ENCODE measurements at regions not wholly inside any gene's neighbourhood (a gene's known extent, or its start where the extent isn't known, plus 50 kb on each side); places are given as distances from the start of the nearest gene placed in this dataset.
A peak's percentile ranks its signal among the peaks of the same experiment; 100 is the strongest.

GRCh38 chr7:101708223-101708622, 79.1 kb upstream of the MYL10 start:
- TF ChIP-seq PPARA (CRISPR knock-in tag; IDR thresholded peaks at IDR 0.05; ENCODE audit: borderline replicate concordance) (no peak), PATZ1 (CRISPR knock-in tag; IDR thresholded peaks at IDR 0.05; ENCODE audit: borderline replicate concordance) (no peak), CSRNP3 (CRISPR knock-in tag; IDR thresholded peaks at IDR 0.05) (no peak), ZC3H10 (CRISPR knock-in tag; IDR thresholded peaks at IDR 0.05) (no peak), ZNF70 (CRISPR knock-in tag; IDR thresholded peaks at IDR 0.05) (no peak)
- ATAC-seq = no peak

GRCh38 chr7:101712652-101713051, 83.6 kb upstream of the MYL10 start:
- TF ChIP-seq GLIS3 (CRISPR knock-in tag; IDR thresholded peaks at IDR 0.05) = no peak
- no peak for TF ChIP-seq TOX (CRISPR knock-in tag; IDR thresholded peaks at IDR 0.05; ENCODE audit: borderline replicate concordance)
- no peak for TF ChIP-seq ZC3H10 (CRISPR knock-in tag; IDR thresholded peaks at IDR 0.05)
- TF ChIP-seq ZNF70 (CRISPR knock-in tag; IDR thresholded peaks at IDR 0.05) = no peak
- TF ChIP-seq PATZ1 (CRISPR knock-in tag; IDR thresholded peaks at IDR 0.05; ENCODE audit: borderline replicate concordance) = no peak
- no peak for TF ChIP-seq RARB (CRISPR knock-in tag; IDR thresholded peaks at IDR 0.05)
- ATAC-seq = no peak

- no peak for ATAC-seq
- TF ChIP-seq ISL1 (CRISPR knock-in tag; IDR thresholded peaks at IDR 0.05) = no peak
- no peak for TF ChIP-seq ZFP30 (CRISPR knock-in tag; IDR thresholded peaks at IDR 0.05)
- TF ChIP-seq POU6F1 (CRISPR knock-in tag; IDR thresholded peaks at IDR 0.05; ENCODE audit: borderline replicate concordance, low read depth) = no peak
- TF ChIP-seq ZC3H10 (CRISPR knock-in tag; IDR thresholded peaks at IDR 0.05) = no peak
- TF ChIP-seq ZNF565 (CRISPR knock-in tag; conservative IDR thresholded peaks at IDR 0.05; ENCODE audit: low read depth) = no peak
- no peak for TF ChIP-seq PPARA (CRISPR knock-in tag; IDR thresholded peaks at IDR 0.05; ENCODE audit: borderline replicate concordance)
- no peak for TF ChIP-seq RARB (CRISPR knock-in tag; IDR thresholded peaks at IDR 0.05)
- TF ChIP-seq BACH2 (CRISPR knock-in tag; IDR thresholded peaks at IDR 0.05; ENCODE audit: borderline replicate concordance) = no peak
- no peak for TF ChIP-seq ARNTL (CRISPR knock-in tag; IDR thresholded peaks at IDR 0.05; ENCODE audit: borderline replicate concordance, low read depth)
- no peak for TF ChIP-seq GLIS3 (CRISPR knock-in tag; IDR thresholded peaks at IDR 0.05)
- TF ChIP-seq TOX (CRISPR knock-in tag; IDR thresholded peaks at IDR 0.05; ENCODE audit: borderline replicate concordance) = no peak
- no peak for TF ChIP-seq ZFP3 (CRISPR knock-in tag; IDR thresholded peaks at IDR 0.05)
- TF ChIP-seq OSR1 (CRISPR knock-in tag; IDR thresholded peaks at IDR 0.05) = no peak
- no peak for TF ChIP-seq ESRRG (CRISPR knock-in tag; IDR thresholded peaks at IDR 0.05)
- TF ChIP-seq CSDC2 (CRISPR knock-in tag; IDR thresholded peaks at IDR 0.05) = no peak
- TF ChIP-seq CREB5 (CRISPR knock-in tag; IDR thresholded peaks at IDR 0.05; ENCODE audit: low read depth) = no peak
Observed at GRCh38 chr7:101714097-101714496, 85.0 kb upstream of the MYL10 start.

- ATAC-seq = peak; percentile 60
- no peak for TF ChIP-seq CSRNP3 (CRISPR knock-in tag; IDR thresholded peaks at IDR 0.05)
- no peak for TF ChIP-seq ZNF565 (CRISPR knock-in tag; conservative IDR thresholded peaks at IDR 0.05; ENCODE audit: low read depth)
- TF ChIP-seq ZNF8 (CRISPR knock-in tag; IDR thresholded peaks at IDR 0.05) = no peak
- no peak for TF ChIP-seq TSHZ2 (CRISPR knock-in tag; IDR thresholded peaks at IDR 0.05)
- no peak for TF ChIP-seq ZFP30 (CRISPR knock-in tag; IDR thresholded peaks at IDR 0.05)
- no peak for TF ChIP-seq ARNTL (CRISPR knock-in tag; IDR thresholded peaks at IDR 0.05; ENCODE audit: borderline replicate concordance, low read depth)
- TF ChIP-seq ZNF70 (CRISPR knock-in tag; IDR thresholded peaks at IDR 0.05) = no peak
Observed at GRCh38 chr7:101717628-101718357, 88.7 kb upstream of the MYL10 start.
